GM20431 (cell line): ENCODE measurements at regions not wholly inside any gene's neighbourhood (a gene's known extent, or its start where the extent isn't known, plus 50 kb on each side); places are given as distances from the start of the nearest gene placed in this dataset.

ENCODE experiments used
- in situ Hi-C: fragments of 300-500 bp; cut with MseI, MboI; formaldehyde crosslinking; loops from one replicate; pipeline ENCODE4 v1.15.0; 2020; ENCODE audit warnings: low sequenced_read_pairs; ENCODE audit not compliant: unreplicated experiment

DNA sequence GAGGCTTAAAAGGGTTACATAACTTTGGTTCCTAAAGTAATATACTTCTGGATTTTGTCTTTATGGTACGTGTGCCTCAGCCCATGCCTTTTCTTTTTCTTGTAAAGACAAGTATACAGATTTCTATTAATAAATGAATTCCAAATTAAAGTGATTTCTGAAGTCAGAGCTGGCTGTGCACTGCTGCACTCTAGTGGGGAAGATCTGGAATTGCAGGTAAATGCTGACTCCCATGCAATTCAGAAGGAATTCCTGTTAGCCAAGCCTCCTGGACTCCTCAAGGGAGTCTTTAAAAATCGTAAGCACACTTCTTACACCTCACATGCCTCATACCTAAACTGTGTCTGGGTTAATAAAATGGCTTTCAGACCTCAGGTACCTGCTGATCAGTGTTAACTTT is 118.4 kb upstream of the SLC7A1 start:
- in situ Hi-C loops = no loop called here

DNA sequence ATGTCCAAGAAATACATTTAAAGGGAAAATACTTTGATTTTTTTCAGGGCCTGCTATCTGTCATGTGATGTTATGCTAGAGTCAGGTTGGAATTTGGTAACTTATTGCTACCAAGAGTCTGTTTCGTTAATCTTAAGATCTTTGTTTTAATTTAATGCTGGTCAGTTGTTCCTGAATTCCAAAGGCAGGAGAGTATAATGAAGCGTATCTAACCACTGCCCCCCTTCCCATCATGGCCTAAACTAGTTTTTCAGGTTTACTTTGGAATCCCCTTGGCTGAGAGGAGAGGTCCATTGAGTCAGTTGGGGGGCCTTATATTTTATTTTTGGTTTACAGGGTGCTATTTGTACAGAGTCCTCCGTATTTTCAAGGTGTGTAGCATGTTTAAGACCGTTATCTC is 116.3 kb upstream of the SLC7A1 start:
- in situ Hi-C loops = no loop called here

DNA sequence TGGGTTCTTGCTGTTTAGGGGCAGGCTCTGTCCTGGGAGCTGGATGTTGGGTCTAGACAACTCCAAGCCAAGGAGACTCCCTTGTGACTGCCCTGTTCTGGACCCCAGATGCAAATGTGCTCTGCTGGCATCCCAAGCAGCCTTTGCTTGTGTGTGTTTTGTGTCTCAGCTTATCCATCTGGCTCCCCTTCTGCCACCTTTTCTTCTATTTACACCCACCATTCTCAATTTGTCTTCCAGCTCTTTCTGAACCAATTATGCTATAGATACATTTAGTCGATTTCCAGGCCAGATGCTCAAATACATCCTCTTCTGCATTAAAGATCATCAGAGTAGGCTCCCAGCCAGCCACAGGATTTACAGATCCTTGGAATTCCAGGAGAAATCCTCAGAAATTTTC is 115.0 kb upstream of the SLC7A1 start:
- in situ Hi-C loops = no loop called here

DNA sequence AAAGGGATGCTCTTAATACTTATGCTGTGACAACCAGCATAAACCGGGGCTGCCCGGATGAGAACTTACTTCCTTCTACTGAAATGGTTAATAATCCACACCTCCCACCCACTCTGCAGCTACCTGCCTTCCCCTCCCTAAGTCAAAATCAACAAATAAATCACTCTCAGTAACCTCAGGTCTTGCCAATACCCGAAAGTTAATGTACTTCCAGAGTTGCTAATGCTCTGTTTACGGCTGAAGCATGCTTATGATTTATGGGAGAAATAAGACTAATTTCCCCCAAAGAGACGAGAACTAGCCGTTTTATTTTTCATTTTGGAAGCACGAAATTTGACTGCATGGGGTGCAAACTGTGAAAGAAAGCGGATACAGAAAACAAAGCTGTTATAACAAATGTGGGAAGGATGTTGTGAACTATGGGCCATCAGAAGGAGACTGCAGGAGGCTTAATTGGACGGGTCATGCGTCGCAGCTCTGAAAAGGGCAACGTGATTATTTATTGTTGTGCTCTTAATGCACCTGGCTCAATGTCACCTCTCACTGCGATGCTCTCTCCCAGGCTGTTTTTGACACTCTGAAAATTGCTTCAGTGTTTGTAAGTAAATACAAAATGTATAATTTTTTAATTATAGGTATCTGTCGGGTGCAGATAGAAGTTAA is 114.0 kb upstream of the SLC7A1 start:
- in situ Hi-C loops = loop anchor here (10.0 kb wide), 1 partner anchor 205 kb away; no protein-coding TSS in a partner anchor

DNA sequence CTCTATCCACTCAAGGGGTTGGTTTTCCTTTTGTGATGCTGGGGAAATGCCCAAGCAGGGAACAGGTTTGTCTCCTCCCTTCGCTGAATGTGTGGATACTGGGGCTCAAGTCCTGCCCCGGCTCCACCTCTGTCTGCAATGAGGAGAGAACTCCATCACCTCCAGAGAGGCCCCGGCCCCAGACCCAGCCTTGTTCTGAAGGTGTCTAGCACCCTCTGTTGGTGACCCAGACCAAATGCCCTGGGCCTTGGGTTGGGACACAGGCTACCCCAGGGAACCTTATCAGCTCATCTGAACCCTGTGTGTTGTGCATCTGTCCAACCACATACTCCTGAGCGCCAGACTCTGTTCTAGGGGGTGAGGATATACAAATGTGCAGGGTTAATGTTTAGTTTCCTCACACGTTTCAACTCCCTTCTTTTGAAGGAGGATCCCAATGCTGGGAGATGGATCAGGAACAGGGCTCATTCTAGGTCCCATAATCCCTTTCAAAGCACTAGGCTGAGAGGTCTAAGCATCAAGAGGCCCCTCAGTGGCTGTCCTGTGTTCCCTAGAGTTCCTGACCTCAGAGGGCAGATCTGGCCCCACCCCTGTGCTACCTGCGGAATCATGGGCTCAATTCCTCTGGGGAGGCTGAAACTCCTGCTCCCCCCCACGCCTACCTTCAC is 112.5 kb upstream of the SLC7A1 start:
- in situ Hi-C loops = loop anchor here (10.0 kb wide), 1 partner anchor 203 kb away; no protein-coding TSS in a partner anchor

DNA sequence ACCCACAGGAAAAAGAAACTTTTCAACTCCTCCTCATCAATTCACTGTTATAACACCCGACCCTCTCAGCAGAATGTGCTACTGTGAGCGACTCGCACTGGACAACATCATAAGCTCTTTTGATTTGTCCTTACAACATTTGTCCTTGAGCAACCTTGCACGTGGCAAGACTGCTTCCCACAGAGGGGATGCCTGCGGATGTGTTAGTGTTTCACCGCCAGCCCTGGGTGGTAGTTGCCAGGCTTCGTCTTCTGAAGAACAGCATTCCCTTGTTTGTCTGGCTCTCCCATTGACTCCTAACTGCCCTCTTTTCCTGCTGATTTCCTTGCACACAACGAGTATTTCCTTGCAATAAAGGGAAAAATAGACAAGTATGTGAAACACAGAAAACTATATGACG is 111.4 kb upstream of the SLC7A1 start:
- in situ Hi-C loops = loop anchor here (10.0 kb wide), 1 partner anchor 202 kb away; no protein-coding TSS in a partner anchor

DNA sequence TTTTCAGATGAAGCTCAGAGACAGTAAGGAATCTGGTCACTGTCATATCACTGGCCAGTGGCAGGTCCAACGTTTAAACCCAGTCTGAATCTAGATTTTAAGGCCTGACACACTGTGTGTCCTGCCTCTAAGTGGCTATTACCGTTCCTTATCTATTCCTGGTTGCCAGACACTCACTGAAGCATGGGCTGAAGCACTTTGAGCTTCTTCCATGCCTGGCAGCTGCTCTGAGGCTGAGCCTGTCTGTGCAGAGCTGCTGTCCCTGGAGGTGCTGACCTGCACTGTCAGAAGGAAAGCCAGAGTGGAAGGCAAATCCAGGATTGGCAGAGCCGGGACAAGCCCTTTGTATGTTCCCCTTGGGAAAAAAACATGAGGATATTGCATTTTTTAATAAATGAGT is 109.2 kb upstream of the SLC7A1 start:
- in situ Hi-C loops = loop anchor here (10.0 kb wide), 1 partner anchor 200 kb away; no protein-coding TSS in a partner anchor

DNA sequence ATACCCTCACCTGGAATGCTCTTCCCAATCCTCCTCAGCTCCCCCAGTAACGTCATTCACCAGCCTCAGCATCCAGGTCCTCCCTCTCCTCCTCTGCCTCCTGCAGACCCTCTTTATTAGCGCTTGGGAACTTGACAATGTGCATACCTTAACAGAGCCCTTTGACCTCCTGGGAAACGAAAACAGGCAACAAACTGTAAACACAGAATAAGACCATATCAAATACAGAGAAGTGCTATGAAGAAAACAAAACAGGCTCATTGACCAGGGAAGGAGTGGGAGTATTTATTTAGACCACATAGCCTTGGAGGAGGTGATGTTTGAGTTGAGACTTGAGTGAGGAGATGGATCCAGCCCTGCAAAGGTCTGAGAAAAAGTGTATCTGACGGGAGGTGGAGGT is 107.9 kb upstream of the SLC7A1 start:
- in situ Hi-C loops = loop anchor here (10.0 kb wide), 1 partner anchor 199 kb away; no protein-coding TSS in a partner anchor

DNA sequence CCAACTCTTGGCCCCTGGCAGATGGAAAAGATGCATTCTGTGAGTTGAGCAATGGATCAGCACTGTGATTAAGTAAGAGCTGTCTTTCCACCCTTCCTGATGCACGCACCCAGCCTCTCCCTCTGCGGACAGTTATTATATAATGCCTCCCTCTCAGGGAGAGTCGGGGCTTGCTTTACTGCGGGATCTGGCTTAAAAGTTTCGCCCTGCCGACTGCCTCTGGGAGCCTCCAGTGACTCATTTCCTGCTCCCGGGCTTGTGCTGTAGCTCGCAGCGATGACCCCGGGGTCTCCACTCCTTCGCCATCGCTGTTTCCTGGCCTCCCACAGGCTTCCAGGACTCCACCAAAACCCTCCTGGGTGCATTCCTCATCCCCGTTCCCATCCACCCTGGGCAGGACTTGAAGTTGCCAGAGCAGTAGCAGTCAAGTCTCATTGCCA is 107.4 kb upstream of the SLC7A1 start:
- in situ Hi-C loops = loop anchor here (10.0 kb wide), 1 partner anchor 198 kb away; no protein-coding TSS in a partner anchor

DNA sequence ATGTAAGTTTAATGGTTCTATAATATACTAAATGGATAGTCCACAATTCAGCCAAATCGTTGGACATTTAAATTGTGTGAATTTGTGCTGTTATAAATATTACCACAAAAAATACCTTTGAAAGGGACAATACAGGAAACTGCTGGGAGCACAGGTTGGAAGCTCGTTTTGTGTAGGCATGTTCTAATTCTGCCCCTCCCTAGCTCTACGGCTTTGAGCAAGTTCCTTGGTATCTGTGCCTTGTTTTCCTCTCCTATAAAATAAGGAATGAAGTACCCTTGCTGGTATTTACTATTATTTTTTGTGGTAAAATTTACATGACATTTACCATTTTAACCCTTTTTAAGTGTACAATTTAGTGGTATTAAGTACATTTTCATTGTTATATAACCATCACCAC is 102.6 kb upstream of the SLC7A1 start:
- in situ Hi-C loops = no loop called here

DNA sequence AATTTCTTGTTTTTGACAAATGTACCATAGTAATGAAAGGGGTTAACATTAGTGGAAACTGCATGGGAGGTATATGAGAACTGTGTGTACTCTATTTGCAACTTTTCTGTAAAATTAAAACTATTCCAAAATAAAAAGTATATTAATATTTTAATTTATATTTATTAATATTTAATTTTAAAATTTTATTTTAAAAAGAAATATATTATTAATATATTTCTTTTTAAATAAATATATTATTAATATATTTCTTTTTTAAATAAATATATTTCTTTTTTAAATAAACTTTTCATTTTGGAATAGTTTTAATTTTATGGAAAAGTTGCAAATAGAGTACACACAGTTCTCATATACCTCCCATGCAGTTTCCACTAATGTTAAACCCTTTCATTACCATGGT is 101.1 kb upstream of the SLC7A1 start:
- in situ Hi-C loops = no loop called here

DNA sequence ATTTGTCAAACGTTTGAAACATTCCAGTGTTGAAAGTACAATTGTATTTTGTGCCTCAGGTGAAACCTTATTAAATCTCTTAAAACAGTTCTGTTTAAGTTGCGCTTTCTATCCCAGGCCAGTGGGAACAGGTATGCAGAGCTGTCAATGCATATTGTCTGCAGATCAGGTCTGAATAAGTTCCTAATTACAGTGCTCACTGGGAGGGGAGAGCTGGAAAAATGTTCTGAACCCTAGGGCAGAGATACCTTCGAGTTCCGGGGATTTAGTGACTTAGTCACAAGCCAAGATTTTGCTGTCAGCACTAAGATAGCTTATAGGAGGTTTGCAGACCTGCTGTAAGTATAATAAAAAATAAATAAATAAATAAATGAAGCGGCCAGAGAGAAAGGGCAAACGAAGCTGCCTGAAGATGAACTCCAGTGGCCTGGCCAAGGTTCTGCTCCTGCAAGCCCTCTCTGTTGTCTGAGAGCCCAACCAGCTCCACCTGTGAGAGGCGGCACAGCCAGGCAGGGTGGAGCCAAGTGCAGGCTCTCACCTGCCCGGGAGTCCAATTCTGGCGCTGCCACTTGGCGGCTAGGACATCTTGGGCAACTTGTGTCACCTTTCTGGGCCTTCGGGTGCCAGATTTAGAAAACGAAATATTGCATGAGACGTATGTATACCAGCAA is 97.9 kb upstream of the SLC7A1 start:
- in situ Hi-C loops = no loop called here

DNA sequence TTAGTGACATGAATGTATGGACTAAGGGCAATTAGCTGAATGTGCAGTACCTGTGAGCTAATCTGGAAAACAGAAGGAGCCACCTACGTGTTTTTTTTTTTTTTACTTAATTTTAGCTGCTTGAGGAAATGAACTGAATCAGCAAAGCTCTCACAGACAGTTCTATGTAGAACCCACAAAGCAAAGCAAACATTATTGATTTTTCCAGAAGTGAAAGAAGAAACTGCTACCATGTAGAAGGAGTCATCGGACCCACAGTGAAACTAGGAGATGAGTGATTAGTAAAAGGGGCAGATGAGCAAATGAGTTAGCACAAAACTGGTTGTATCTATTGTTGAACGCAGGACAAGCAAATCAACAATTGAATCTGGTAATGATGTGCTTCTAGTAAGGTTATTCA is 94.1 kb upstream of the SLC7A1 start:
- in situ Hi-C loops = no loop called here

DNA sequence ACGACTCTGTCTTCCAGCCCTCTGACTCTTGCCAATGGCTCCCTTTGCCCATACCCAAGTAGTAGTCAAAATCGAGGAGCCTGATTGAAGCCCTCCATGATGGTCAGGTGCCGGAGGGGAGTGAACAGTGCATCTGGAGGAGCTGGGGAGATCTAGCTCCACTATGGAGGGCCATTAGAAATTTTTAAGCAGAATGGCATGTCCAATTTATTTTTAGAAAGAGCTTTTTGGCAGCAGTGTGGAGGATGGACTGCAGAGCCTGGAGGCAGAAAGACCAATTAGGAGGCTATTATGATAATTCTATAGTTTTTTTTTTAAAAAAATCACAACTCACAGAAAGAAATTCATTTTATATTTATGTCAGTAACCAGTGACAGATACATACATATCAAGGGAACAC is 92.7 kb upstream of the SLC7A1 start:
- in situ Hi-C loops = no loop called here

DNA sequence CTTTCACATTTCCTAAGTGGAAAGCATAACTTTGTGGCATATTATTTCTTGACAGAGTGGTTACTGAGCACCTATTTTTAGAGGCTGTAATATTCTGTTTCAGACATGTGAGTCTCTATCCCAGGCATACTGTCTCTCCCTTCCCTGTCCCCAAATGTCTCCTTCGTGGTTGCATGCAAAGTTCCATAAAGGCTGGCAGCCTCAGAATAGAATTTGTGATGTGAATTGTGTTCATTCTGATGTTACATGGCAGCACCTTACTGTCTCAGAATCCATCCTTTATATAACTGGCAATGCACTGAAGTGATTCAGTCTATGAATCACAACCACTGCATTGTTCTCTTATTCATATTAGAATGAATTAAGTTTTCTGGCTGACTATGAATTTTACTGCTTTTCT is 89.0 kb upstream of the SLC7A1 start:
- in situ Hi-C loops = no loop called here

DNA sequence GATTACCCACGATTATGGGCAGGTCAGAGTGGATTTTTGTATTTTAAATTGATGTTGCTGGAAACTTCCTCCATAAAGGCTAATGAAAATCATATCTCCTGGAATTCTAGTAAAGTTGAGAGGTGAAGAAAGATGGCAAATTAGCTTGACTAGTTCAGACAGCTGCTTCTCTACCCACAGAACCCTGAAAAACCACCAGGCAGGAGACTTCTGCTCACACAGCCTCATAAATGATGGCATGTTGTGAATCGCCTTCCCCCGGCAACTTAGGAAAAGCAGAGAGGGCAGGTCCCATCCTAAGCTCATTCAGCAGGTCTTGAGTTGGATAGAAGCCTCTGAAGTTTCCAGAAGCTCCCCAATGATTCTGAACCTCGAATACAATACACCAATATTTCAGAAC is 87.6 kb upstream of the SLC7A1 start:
- in situ Hi-C loops = no loop called here

DNA sequence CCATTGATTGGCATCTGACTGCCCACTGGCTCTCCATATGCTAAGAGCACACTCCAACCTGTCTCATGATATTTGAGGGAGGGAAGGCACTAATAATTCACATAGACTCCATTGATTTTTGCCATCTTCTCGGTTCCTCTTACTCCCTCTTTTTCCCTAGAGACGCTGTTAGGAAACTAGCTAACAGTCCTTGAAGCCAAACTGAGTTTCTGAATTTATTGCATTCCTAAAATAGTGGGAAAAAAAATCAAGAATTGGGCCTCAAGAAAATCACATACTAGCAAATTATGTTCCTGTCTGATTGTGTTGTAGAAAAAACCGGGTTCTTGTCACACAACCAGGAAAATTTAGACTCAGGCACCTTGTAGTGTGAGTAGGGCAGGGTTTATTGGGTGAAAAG is 86.4 kb upstream of the SLC7A1 start:
- in situ Hi-C loops = no loop called here

DNA sequence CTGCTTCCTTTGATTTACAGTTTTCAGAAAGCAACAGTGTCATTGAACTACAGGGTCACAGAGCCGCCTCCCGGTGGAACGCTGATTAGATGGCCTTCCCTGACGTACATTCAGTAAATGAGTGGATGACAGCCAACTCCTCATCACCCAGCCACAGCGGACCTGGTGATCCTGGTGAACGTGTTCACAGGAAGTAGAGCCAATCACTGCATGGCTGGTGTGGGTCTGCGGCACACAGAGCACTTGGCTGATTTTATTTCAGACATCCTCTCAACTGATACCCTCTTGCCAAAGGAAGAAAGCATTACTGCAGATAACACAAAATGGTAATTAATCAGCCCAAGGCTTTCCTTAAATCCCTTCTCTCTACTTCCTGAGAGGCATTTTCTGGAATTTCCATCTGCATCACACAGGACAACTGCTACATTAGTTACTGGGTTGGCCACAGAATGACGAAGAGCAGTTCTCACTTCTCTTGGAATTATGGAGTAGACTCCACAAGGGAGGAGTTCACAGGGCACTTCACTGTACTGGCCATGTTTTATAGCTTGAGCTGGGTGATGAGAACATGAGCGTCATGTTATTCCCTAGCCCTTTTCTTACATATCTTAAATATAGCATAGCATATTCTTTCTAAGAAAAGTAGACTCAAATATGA is 84.0 kb upstream of the SLC7A1 start:
- in situ Hi-C loops = no loop called here

DNA sequence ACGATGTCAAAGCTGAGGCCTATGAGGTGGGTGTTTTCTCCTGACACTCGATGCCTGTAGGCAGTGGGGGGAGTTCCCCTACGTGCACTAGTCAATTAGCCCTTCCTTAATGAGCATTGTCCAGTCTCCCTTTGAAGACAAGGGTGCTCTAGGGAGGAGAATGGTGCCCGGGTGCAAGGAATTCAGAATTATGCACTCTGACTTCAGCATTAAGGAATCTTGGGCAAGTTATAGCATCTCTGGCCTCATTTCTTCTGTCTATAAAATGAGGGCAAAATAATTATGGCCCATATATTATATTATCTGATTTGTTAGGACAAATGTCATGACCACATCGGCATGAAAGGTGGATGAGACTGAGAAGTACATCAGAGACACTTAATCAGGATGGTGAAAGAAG is 82.1 kb upstream of the SLC7A1 start:
- in situ Hi-C loops = no loop called here

DNA sequence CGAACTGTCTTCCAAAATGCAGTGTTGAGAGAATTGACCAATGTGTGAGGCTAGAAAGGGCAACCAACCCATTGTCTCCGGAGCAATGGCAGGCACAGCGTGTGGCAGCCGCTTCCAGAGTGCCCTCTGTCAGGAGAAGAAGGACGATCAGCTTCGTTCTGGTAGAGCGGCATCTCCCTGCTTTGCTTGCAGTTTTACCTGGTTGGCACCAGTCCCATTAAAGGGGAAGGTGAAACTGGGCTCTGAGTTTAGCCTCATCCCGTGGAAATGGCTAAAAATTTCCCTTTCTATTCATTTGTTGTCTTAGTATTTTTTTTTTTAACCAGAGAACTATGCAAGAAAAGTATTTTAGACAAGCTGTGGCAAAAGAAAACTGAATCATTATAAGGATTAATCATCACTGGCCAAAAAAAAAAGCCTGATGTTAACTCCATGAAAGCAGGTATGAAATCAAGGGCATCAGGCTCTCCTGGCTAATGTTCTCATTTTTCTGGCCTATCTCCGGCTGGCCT is 81.5 kb upstream of the SLC7A1 start:
- in situ Hi-C loops = no loop called here
